IMR-90 (cell line): ENCODE measurements at regions not wholly inside any gene's neighbourhood (a gene's known extent, or its start where the extent isn't known, plus 50 kb on each side); places are given as distances from the start of the nearest gene placed in this dataset.

Source experiments
- ATAC-seq: fragments of 200-7000 bp; cut with Tn5 transposase; 2 replicates; pipeline ENCODE4 v1.9.1; 2020; ENCODE audit warnings: low read depth, mild to moderate bottlenecking, moderate library complexity
- BruUV-seq: library from RNA; stranded (reverse); fragments of 400-500 nt; replicated peaks from 2 replicates; lab custom pipeline; 2021; lab: Mats Ljungman, UMichigan
- CTCF ChIA-PET: fragments of 300-600 bp; formaldehyde crosslinking; extraction: SDS; loops from one replicate; lab custom pipeline; 2021; ENCODE audit warnings: antibody characterized with exemption; lab: Yijun Ruan, JAX
- POLR2A ChIA-PET: fragments of 300-600 bp; sonication (Branson Sonifier 250); formaldehyde crosslinking; loops from one replicate; lab custom pipeline; 2022; ENCODE audit warnings: antibody characterized with exemption; ENCODE audit not compliant: unreplicated experiment; lab: Charles Lee
- DNase-seq: peaks from one replicate; pipeline ENCODE4 v3.0.0; 2013
- H2AFZ ChIP-seq: replicated peaks from 2 replicates; pipeline ENCODE3; 2013; ENCODE audit warnings: low read length, mild to moderate bottlenecking; ENCODE audit not compliant: poor library complexity
- H2AK5ac ChIP-seq: 2 replicates; pipeline ENCODE4 v1.6.1; 2013; ENCODE audit warnings: low read depth, low read length, inconsistent platforms
- H2AK9ac ChIP-seq: replicated peaks from 2 replicates; pipeline ENCODE3; 2013; ENCODE audit warnings: mild to moderate bottlenecking, low read depth, low read length, moderate library complexity; ENCODE audit not compliant: poor library complexity
- H2BK120ac ChIP-seq: 2 replicates; pipeline ENCODE4 v1.6.1; 2013; ENCODE audit warnings: low read depth, low read length, inconsistent platforms
- H2BK15ac ChIP-seq: 3 replicates; pipeline ENCODE4 v1.6.1; 2013; ENCODE audit warnings: low read depth, low read length, inconsistent platforms
- H2BK20ac ChIP-seq: 2 replicates; pipeline ENCODE4 v1.6.1; 2013; ENCODE audit warnings: low read depth, mild to moderate bottlenecking, inconsistent platforms, low read length, moderate library complexity
- H2BK5ac ChIP-seq: 2 replicates; pipeline ENCODE4 v1.6.1; 2013; ENCODE audit warnings: mild to moderate bottlenecking, low read depth, low read length, inconsistent platforms; ENCODE audit not compliant: poor library complexity, severe bottlenecking
- H3K14ac ChIP-seq: replicated peaks from 2 replicates; pipeline ENCODE4 v1.6.1; 2013; ENCODE audit warnings: low read depth, low read length, inconsistent platforms
- H3K18ac ChIP-seq: 2 replicates; pipeline ENCODE4 v1.6.1; 2013; ENCODE audit warnings: low read depth, low read length, control low read depth
- H3K23ac ChIP-seq: 2 replicates; pipeline ENCODE4 v1.6.1; 2013; ENCODE audit warnings: low read depth, low read length, inconsistent platforms
- H3K27ac ChIP-seq: 2 replicates; pipeline ENCODE4 v1.5.1; 2013; ENCODE audit warnings: mild to moderate bottlenecking, control low read depth, low read length; ENCODE audit not compliant: insufficient read depth
- H3K27me3 ChIP-seq: 2 replicates; pipeline ENCODE4 v1.6.1; 2013; ENCODE audit warnings: low read length; ENCODE audit not compliant: control insufficient read depth, insufficient read depth
- H3K36me3 ChIP-seq: 2 replicates; pipeline ENCODE4 v1.6.1; 2013; ENCODE audit warnings: low read length, mixed read lengths; ENCODE audit not compliant: control insufficient read depth, insufficient read depth
- H3K4ac ChIP-seq: 2 replicates; pipeline ENCODE4 v1.6.1; 2013; ENCODE audit warnings: low read depth, low read length, inconsistent platforms
- H3K4me1 ChIP-seq: 2 replicates; pipeline ENCODE4 v1.6.1; 2013; ENCODE audit warnings: low read length, mixed read lengths; ENCODE audit not compliant: control insufficient read depth, insufficient read depth
- H3K4me2 ChIP-seq: 2 replicates; pipeline ENCODE4 v1.6.1; 2013; ENCODE audit warnings: low read depth, mild to moderate bottlenecking, control low read depth, low read length, moderate library complexity
- H3K4me3 ChIP-seq: 2 replicates; pipeline ENCODE4 v1.5.1; 2013; ENCODE audit warnings: low read depth, mild to moderate bottlenecking, control low read depth, low read length, moderate library complexity; ENCODE audit not compliant: insufficient read depth
- H3K56ac ChIP-seq: 2 replicates; pipeline ENCODE4 v1.6.1; 2013; ENCODE audit warnings: low read length, inconsistent platforms; ENCODE audit not compliant: insufficient read depth; ENCODE audit errors: extremely low read depth
- H3K79me1 ChIP-seq, 2 experiments: 2 replicates each; pipeline ENCODE4 v1.6.1; 2013; ENCODE audit warnings: low read length in 2 of 2, inconsistent platforms in 1 of 2, low read depth in 1 of 2
- H3K9ac ChIP-seq: 2 replicates; pipeline ENCODE4 v1.6.1; 2013; ENCODE audit warnings: low read depth, low read length, control low read depth
- H3K9me1 ChIP-seq: 2 replicates; pipeline ENCODE4 v1.6.1; 2013; ENCODE audit warnings: low read length, inconsistent platforms; ENCODE audit not compliant: insufficient read depth
- H3K9me3 ChIP-seq: 2 replicates; pipeline ENCODE4 v1.6.1; 2013; ENCODE audit warnings: low read length; ENCODE audit not compliant: control insufficient read depth, insufficient read depth
- H4K20me1 ChIP-seq: 2 replicates; pipeline ENCODE4 v1.6.1; 2013; ENCODE audit warnings: low read length, inconsistent platforms; ENCODE audit not compliant: insufficient read depth
- H4K5ac ChIP-seq: 2 replicates; pipeline ENCODE4 v1.6.1; 2013; ENCODE audit warnings: mild to moderate bottlenecking, low read depth, low read length, control low read depth
- H4K8ac ChIP-seq, 2 experiments: 2 replicates each; pipeline ENCODE4 v1.6.1; 2013; ENCODE audit warnings: low read depth in 2 of 2, low read length in 2 of 2, control low read depth in 1 of 2, inconsistent platforms in 1 of 2
- H4K91ac ChIP-seq: 2 replicates; pipeline ENCODE4 v1.6.1; 2013; ENCODE audit warnings: low read depth, low read length, inconsistent platforms; ENCODE audit not compliant: insufficient read depth
- CEBPB ChIP-seq: IDR thresholded peaks from 2 replicates; pipeline ENCODE4 v1.6.1; 2012; ENCODE audit warnings: low read depth, low read length, improper control_type of control experiment
- FOS ChIP-seq: fragments of 150-350 bp; IDR thresholded peaks from 2 replicates; pipeline ENCODE4 v1.6.1; 2016; ENCODE audit warnings: low read depth, low read length
- MAFK ChIP-seq: IDR thresholded peaks from 2 replicates; pipeline ENCODE4 v1.6.1; 2012; ENCODE audit warnings: low read depth, low read length, improper control_type of control experiment
- MAZ ChIP-seq: IDR thresholded peaks from 2 replicates; pipeline ENCODE4 v1.6.1; 2012; ENCODE audit warnings: low read depth, mild to moderate bottlenecking, low read length, improper control_type of control experiment, moderate library complexity, borderline replicate concordance
- MXI1 ChIP-seq: IDR thresholded peaks from 2 replicates; pipeline ENCODE4 v1.6.1; 2012; ENCODE audit warnings: low read depth, mild to moderate bottlenecking, low read length, moderate library complexity, borderline replicate concordance
- NFE2L2 ChIP-seq: fragments of 150-350 bp; IDR thresholded peaks from 2 replicates; pipeline ENCODE4 v1.6.1; 2016; ENCODE audit warnings: low read depth, mild to moderate bottlenecking, low read length
- POLR2A ChIP-seq: IDR thresholded peaks from 2 replicates; pipeline ENCODE4 v1.6.1; 2012; ENCODE audit warnings: mild to moderate bottlenecking, low read depth, low read length
- RAD21 ChIP-seq: IDR thresholded peaks from 2 replicates; pipeline ENCODE4 v1.6.1; 2012; ENCODE audit warnings: low read length, improper control_type of control experiment
- RCOR1 ChIP-seq: IDR thresholded peaks from 2 replicates; pipeline ENCODE4 v1.6.1; 2012; ENCODE audit warnings: mild to moderate bottlenecking, low read length, improper control_type of control experiment; ENCODE audit not compliant: insufficient replicate concordance
- RFX5 ChIP-seq: IDR thresholded peaks from 2 replicates; pipeline ENCODE4 v1.8.0; 2012; ENCODE audit warnings: low read depth, mild to moderate bottlenecking, low read length, moderate library complexity
- SMC3 ChIP-seq: fragments of 150-350 bp; IDR thresholded peaks from 2 replicates; pipeline ENCODE4 v1.6.1; 2016; ENCODE audit warnings: low read depth, mild to moderate bottlenecking, antibody characterized with exemption, low read length, moderate library complexity
- WGBS, 2 experiments: methylation state at CpG; one replicate each; pipeline versions ENCODE4 v1.1.5 to v1.1.7; 2013; ENCODE audit warnings: missing lambda C conversion rate in 2 of 2; ENCODE audit not compliant: insufficient read length in 1 of 2; ENCODE audit errors: extremely low coverage in 2 of 2; 5-methylcytosine and 5-hydroxymethylcytosine counted together
- dilution Hi-C: fragments of 300-500 bp; cut with HindIII; formaldehyde crosslinking; loops from one replicate; pipeline ENCODE4 v1.14.3; 2018; ENCODE audit warnings: low sequenced_read_pairs; ENCODE audit not compliant: unreplicated experiment
- in situ Hi-C: fragments of 300-500 bp; cut with MboI; formaldehyde crosslinking; loops from 3 replicates; pipeline ENCODE4 v1.14.3; 2019; ENCODE audit warnings: low sequenced_read_pairs, inconsistent platforms, mixed read lengths
- intact Hi-C: fragments of 100-400 bp; cut with micrococcal nuclease; formaldehyde crosslinking; loops from 2 replicates; pipeline ENCODE4 v1.10.0; 2022
- TF ChIP-seq, protein P1 (sequence below): fragments of 150-350 bp; IDR thresholded peaks from 2 replicates; pipeline ENCODE4 v1.6.1; 2016; ENCODE audit warnings: low read depth, mild to moderate bottlenecking, low read length, moderate library complexity, borderline replicate concordance
- TF ChIP-seq, protein P2 (sequence below): fragments of 150-350 bp; IDR thresholded peaks from 2 replicates; pipeline ENCODE4 v1.6.1; 2017; ENCODE audit warnings: mild to moderate bottlenecking, antibody characterized with exemption, low read length, low read depth
- TF ChIP-seq, protein P3 (sequence below): conservative IDR thresholded peaks from 2 replicates; pipeline ENCODE4 v1.5.1; 2012; ENCODE audit warnings: mild to moderate bottlenecking, low read depth, low read length, improper control_type of control experiment

DNA sequence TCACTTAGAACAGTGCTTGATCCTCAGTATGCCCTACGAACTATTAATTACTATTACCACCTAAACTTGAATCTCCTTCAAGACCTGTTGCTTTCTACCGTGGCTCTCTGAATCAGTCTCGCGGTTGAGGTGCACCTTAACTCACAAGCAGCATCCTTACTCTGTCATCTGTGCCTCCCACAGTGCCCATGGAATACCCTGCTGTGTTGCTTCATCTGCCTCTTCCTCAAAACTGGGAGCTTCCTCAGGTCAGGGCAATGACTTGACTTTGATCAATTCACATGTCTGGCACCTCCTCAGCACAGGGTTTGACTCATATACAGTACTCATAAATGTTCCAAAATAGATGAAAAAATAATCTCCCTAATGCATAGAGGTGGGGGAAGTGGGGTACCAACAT lies 305.9 kb downstream of the NUAK1 start:
- H2BK5ac ChIP-seq: no peak overlapping the region
- H2BK20ac ChIP-seq: no peak overlapping the region
- no peak overlapping the region for H3K27ac ChIP-seq
- intact Hi-C loops (no loop called here), in situ Hi-C loops (no loop called here), dilution Hi-C loops (no loop called here)
- H3K56ac ChIP-seq: no peak overlapping the region
- H3K23ac ChIP-seq: no peak overlapping the region
- no peaks in the 10 kb centered on the region for H3K4me1 ChIP-seq
- no peaks in the 10 kb centered on the region for H3K79me1 ChIP-seq
- BruUV-seq: no TSS peak
- H4K5ac ChIP-seq: no peak overlapping the region
- no peaks in the 10 kb centered on the region for H3K9me3 ChIP-seq
- no peaks in the 10 kb centered on the region for H4K20me1 ChIP-seq
- H3K4me3 ChIP-seq: no peak overlapping the region
- H2AK5ac ChIP-seq: no peak overlapping the region
- no peak overlapping the region for H3K4me2 ChIP-seq
- no peak overlapping the region for H3K18ac ChIP-seq
- peaks cover 4% of the 10 kb centered on the region; the same call in 1 of the 2 replicates for H3K27me3 ChIP-seq
- H3K4ac ChIP-seq: no peak overlapping the region
- no peak overlapping the region for H3K14ac ChIP-seq
- H2AFZ ChIP-seq: no peak overlapping the region
- H2AK9ac ChIP-seq: no peak overlapping the region
- no peaks in the 10 kb centered on the region for H3K36me3 ChIP-seq
- no peak for DNase-seq
- no peak overlapping the region for H2BK15ac ChIP-seq
- CTCF ChIA-PET: no interaction called here
- H4K91ac ChIP-seq: no peak overlapping the region
- ATAC-seq: no peak
- H4K8ac ChIP-seq: no peak overlapping the region
- TF ChIP-seq POLR2A (no peak), RCOR1 (no peak), MAZ (no peak), MXI1 (no peak), NFE2L2 (no peak), FOS (no peak), MAFK (no peak), CEBPB (no peak), RAD21 (no peak), SMC3 (no peak), RFX5 (no peak)
- TF ChIP-seq, protein P1, sequence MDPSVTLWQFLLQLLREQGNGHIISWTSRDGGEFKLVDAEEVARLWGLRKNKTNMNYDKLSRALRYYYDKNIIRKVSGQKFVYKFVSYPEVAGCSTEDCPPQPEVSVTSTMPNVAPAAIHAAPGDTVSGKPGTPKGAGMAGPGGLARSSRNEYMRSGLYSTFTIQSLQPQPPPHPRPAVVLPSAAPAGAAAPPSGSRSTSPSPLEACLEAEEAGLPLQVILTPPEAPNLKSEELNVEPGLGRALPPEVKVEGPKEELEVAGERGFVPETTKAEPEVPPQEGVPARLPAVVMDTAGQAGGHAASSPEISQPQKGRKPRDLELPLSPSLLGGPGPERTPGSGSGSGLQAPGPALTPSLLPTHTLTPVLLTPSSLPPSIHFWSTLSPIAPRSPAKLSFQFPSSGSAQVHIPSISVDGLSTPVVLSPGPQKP: no peak
- TF ChIP-seq, protein P2, sequence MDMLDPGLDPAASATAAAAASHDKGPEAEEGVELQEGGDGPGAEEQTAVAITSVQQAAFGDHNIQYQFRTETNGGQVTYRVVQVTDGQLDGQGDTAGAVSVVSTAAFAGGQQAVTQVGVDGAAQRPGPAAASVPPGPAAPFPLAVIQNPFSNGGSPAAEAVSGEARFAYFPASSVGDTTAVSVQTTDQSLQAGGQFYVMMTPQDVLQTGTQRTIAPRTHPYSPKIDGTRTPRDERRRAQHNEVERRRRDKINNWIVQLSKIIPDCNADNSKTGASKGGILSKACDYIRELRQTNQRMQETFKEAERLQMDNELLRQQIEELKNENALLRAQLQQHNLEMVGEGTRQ: no peak
- TF ChIP-seq, protein P3, sequence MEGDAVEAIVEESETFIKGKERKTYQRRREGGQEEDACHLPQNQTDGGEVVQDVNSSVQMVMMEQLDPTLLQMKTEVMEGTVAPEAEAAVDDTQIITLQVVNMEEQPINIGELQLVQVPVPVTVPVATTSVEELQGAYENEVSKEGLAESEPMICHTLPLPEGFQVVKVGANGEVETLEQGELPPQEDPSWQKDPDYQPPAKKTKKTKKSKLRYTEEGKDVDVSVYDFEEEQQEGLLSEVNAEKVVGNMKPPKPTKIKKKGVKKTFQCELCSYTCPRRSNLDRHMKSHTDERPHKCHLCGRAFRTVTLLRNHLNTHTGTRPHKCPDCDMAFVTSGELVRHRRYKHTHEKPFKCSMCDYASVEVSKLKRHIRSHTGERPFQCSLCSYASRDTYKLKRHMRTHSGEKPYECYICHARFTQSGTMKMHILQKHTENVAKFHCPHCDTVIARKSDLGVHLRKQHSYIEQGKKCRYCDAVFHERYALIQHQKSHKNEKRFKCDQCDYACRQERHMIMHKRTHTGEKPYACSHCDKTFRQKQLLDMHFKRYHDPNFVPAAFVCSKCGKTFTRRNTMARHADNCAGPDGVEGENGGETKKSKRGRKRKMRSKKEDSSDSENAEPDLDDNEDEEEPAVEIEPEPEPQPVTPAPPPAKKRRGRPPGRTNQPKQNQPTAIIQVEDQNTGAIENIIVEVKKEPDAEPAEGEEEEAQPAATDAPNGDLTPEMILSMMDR: no peak
- no peaks in the 10 kb centered on the region for H3K9me1 ChIP-seq
- POLR2A ChIA-PET: no interaction called here
- WGBS, 2 experiments: 77% methylated on average over 3 of the region's 4 CpGs; no CpG with 5 or more reads in 1 of the 2 experiments
- H2BK120ac ChIP-seq: no peak overlapping the region
- H3K9ac ChIP-seq: no peak overlapping the region
